Neuronal stem cell (in vitro differentiated cells): ENCODE measurements at regions not wholly inside any gene's neighbourhood (a gene's known extent, or its start where the extent isn't known, plus 50 kb on each side); places are given as distances from the start of the nearest gene placed in this dataset.

Source experiments
- DNase-seq: peaks from one replicate; pipeline ENCODE4 v3.0.0-alpha.2; 2013; ENCODE audit warnings: low spot score
- H2AFZ ChIP-seq: one replicate; pipeline ENCODE4 v1.6.1; 2013; ENCODE audit warnings: mild to moderate bottlenecking, low read length, inconsistent platforms
- H2AK5ac ChIP-seq: 2 replicates; pipeline ENCODE4 v1.6.1; 2013; ENCODE audit warnings: low read depth, mild to moderate bottlenecking, inconsistent platforms, low read length, moderate library complexity, mixed read lengths
- H2BK120ac ChIP-seq: 2 replicates; pipeline ENCODE4 v1.6.1; 2013; ENCODE audit warnings: low read depth, mild to moderate bottlenecking, inconsistent platforms, low read length, moderate library complexity, mixed read lengths
- H2BK12ac ChIP-seq: one replicate; pipeline ENCODE4 v1.6.1; 2013; ENCODE audit warnings: low read length, inconsistent platforms
- H2BK15ac ChIP-seq: 2 replicates; pipeline ENCODE4 v1.6.1; 2013; ENCODE audit warnings: mild to moderate bottlenecking, low read length, inconsistent platforms, mixed read lengths
- H2BK5ac ChIP-seq: one replicate; pipeline ENCODE4 v1.6.1; 2013; ENCODE audit warnings: inconsistent platforms, mild to moderate bottlenecking, low read length, moderate library complexity
- H3K14ac ChIP-seq: one replicate; pipeline ENCODE4 v1.6.1; 2013; ENCODE audit warnings: low read length, inconsistent platforms
- H3K18ac ChIP-seq: 2 replicates; pipeline ENCODE4 v1.6.1; 2013; ENCODE audit warnings: low read length, inconsistent platforms
- H3K23ac ChIP-seq: 2 replicates; pipeline ENCODE4 v1.6.1; 2013; ENCODE audit warnings: low read depth, mild to moderate bottlenecking, mixed read lengths, low read length, inconsistent platforms; ENCODE audit not compliant: poor library complexity
- H3K27ac ChIP-seq: replicated peaks from 3 replicates; pipeline ENCODE4 v1.5.1; 2013; ENCODE audit warnings: low read length, inconsistent platforms
- H3K27me3 ChIP-seq, 3 experiments: 2 replicates each; pipeline ENCODE4 v1.6.1; 2013; ENCODE audit warnings: low read length in 3 of 3, mild to moderate bottlenecking in 2 of 3, inconsistent platforms in 1 of 3, low read depth in 1 of 3, mixed read lengths in 1 of 3, moderate library complexity in 1 of 3; ENCODE audit not compliant: control insufficient read depth in 3 of 3, insufficient read depth in 3 of 3
- H3K36me3 ChIP-seq, 2 donors: replicated peaks in 1 of 2; 2 replicates each; pipeline ENCODE4 v1.6.1; 2013; ENCODE audit warnings: low read length in 2 of 2; ENCODE audit not compliant: control insufficient read depth in 2 of 2, insufficient read depth in 2 of 2
- H3K4ac ChIP-seq: 2 replicates; pipeline ENCODE4 v1.6.1; 2013; ENCODE audit warnings: inconsistent platforms, mild to moderate bottlenecking, low read length, moderate library complexity
- H3K4me1 ChIP-seq, 2 donors: 1 replicate in 1 of 2; 2 replicates in 1 of 2; pipeline ENCODE4 v1.6.1; 2013; ENCODE audit warnings: low read length in 2 of 2, low read depth in 1 of 2; ENCODE audit not compliant: control insufficient read depth in 2 of 2, insufficient read depth in 1 of 2
- H3K4me2 ChIP-seq: one replicate; pipeline ENCODE4 v1.6.1; 2013; ENCODE audit warnings: mild to moderate bottlenecking, low read length, inconsistent platforms; ENCODE audit not compliant: insufficient read depth, poor library complexity, severe bottlenecking
- H3K4me3 ChIP-seq, 2 donors: 2 replicates each; pipeline ENCODE4 v1.5.1; 2013; ENCODE audit warnings: low read length in 2 of 2, mild to moderate bottlenecking in 2 of 2, inconsistent platforms in 1 of 2, moderate library complexity in 1 of 2
- H3K79me1 ChIP-seq: one replicate; pipeline ENCODE4 v1.6.1; 2013; ENCODE audit warnings: low read depth, mild to moderate bottlenecking, inconsistent platforms, low read length, moderate library complexity
- H3K9ac ChIP-seq: one replicate; pipeline ENCODE4 v1.6.1; 2013; ENCODE audit warnings: mild to moderate bottlenecking, low read depth, low read length, inconsistent platforms; ENCODE audit not compliant: poor library complexity
- H3K9me3 ChIP-seq, 2 donors: replicated peaks in 1 of 2; 2 replicates each; pipeline versions ENCODE3 to v1.6.1; 2013; ENCODE audit warnings: low read length in 2 of 2, mild to moderate bottlenecking in 2 of 2, inconsistent platforms in 1 of 2, low read depth in 1 of 2, mixed read lengths in 1 of 2, moderate library complexity in 1 of 2; ENCODE audit not compliant: control insufficient read depth in 2 of 2, insufficient read depth in 1 of 2
- H4K8ac ChIP-seq: one replicate; pipeline ENCODE4 v1.6.1; 2013; ENCODE audit warnings: low read depth, mild to moderate bottlenecking, inconsistent platforms, low read length, moderate library complexity
- H4K91ac ChIP-seq: one replicate; pipeline ENCODE4 v1.6.1; 2013; ENCODE audit warnings: low read length, low read depth, mild to moderate bottlenecking, inconsistent platforms; ENCODE audit not compliant: poor library complexity
- WGBS, 2 donors: extraction: QIAGEN DNeasy Blood & Tissue Kit; methylation state at CpG; one replicate each; pipeline ENCODE4 v1.1.7; 2013; ENCODE audit warnings: missing lambda C conversion rate in 2 of 2, mixed read lengths in 1 of 2; ENCODE audit not compliant: insufficient read length in 2 of 2, insufficient replicate concordance in 1 of 2; ENCODE audit errors: extremely low coverage in 2 of 2; 5-methylcytosine and 5-hydroxymethylcytosine counted together

- H3K27ac ChIP-seq, result no peak overlapping the region
Observed at GRCh38 chr12:63400718-63401117, 249.7 kb upstream of the AVPR1A start.

GRCh38 chr12:63400318-63400717, 249.3 kb upstream of the AVPR1A start:
- H3K4me1 ChIP-seq, result no peaks in the 10 kb centered on the region

More at GRCh38 chr12:63400718-63401117, 249.7 kb upstream of the AVPR1A start:
- Histone ChIP-seq H3K4me2 (no peak overlapping the region), H2AFZ (no peak overlapping the region), H2BK5ac (no peak overlapping the region), H2BK15ac (no peak overlapping the region), H3K27me3 (no peaks in the 10 kb centered on the region), H4K8ac (no peak overlapping the region), H2BK12ac (no peak overlapping the region), H3K9me3 (no peaks in the 10 kb centered on the region), H2BK120ac (no peak overlapping the region), H3K4ac (no peak overlapping the region), H2AK5ac (no peak overlapping the region), H3K18ac (no peak overlapping the region), H3K79me1 (no peaks in the 10 kb centered on the region), H3K23ac (no peak overlapping the region), H4K91ac (no peak overlapping the region), H3K14ac (no peak overlapping the region), H3K4me3 (no peak overlapping the region), H3K36me3 (no peaks in the 10 kb centered on the region), H3K4me1 (no peaks in the 10 kb centered on the region), H3K9ac (no peak overlapping the region)
- WGBS, 2 donors, result no CpG with 5 or more reads among the region's 3 CpGs
- no peak for DNase-seq

DNA sequence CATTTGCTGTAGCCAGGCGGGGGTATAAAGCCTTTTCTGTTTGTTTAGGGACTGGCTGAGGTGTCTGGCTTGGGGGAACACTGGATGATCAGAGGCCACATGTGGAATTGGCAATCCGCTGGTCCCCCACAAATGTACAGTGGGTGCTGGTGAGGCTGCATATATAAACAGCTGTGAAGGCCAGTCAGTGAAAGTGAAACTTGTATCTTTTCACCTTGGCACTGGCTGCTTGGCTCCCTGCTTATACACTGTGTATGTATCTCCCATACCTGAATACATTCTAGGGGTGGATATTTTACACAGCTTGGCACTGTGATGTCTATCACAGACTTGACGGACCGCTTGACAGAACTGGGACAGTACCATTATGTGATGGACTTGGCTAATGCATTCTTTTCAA, 246.8 kb upstream of the AVPR1A start:
- Histone ChIP-seq H3K79me1 (no peaks in the 10 kb centered on the region), H3K9me3 (no peaks in the 10 kb centered on the region), H4K8ac (no peak overlapping the region), H2AFZ (no peak overlapping the region), H3K4ac (no peak overlapping the region), H3K27me3 (no peaks in the 10 kb centered on the region), H3K18ac (no peak overlapping the region), H3K9ac (no peak overlapping the region), H3K4me1 (no peaks in the 10 kb centered on the region), H3K27ac (no peak overlapping the region), H2AK5ac (no peak overlapping the region), H3K4me3 (no peak overlapping the region), H2BK5ac (no peak overlapping the region), H3K36me3 (no peaks in the 10 kb centered on the region), H4K91ac (no peak overlapping the region), H2BK120ac (no peak overlapping the region), H2BK15ac (no peak overlapping the region), H3K23ac (no peak overlapping the region), H3K4me2 (no peak overlapping the region), H3K14ac (no peak overlapping the region), H2BK12ac (no peak overlapping the region)
- WGBS, 2 donors, result no CpG with 5 or more reads among the region's 4 CpGs
- no peak for DNase-seq

More at GRCh38 chr12:63400318-63400717, 249.3 kb upstream of the AVPR1A start:
- no peak overlapping the region for H2BK5ac ChIP-seq
- no peaks in the 10 kb centered on the region for H3K36me3 ChIP-seq
- no peaks in the 10 kb centered on the region for H3K9me3 ChIP-seq
- no CpG with 5 or more reads among the region's 2 CpGs for WGBS, 2 donors
- H3K9ac ChIP-seq, result no peak overlapping the region
- H2BK120ac ChIP-seq, result no peak overlapping the region
- DNase-seq, result no peak
- H3K14ac ChIP-seq, result no peak overlapping the region
- H3K27me3 ChIP-seq, result no peaks in the 10 kb centered on the region
- H3K4ac ChIP-seq, result no peak overlapping the region
- no peaks in the 10 kb centered on the region for H3K79me1 ChIP-seq
- H2AFZ ChIP-seq, result no peak overlapping the region
- H2AK5ac ChIP-seq, result no peak overlapping the region
- H4K91ac ChIP-seq, result no peak overlapping the region
- no peak overlapping the region for H2BK15ac ChIP-seq
- no peak overlapping the region for H3K23ac ChIP-seq
- no peak overlapping the region for H2BK12ac ChIP-seq
- no peak overlapping the region for H3K18ac ChIP-seq
- H3K4me2 ChIP-seq, result no peak overlapping the region
- no peak overlapping the region for H3K4me3 ChIP-seq
- H4K8ac ChIP-seq, result no peak overlapping the region
- no peak overlapping the region for H3K27ac ChIP-seq

- Histone ChIP-seq H2BK12ac (no peak overlapping the region), H3K4me2 (no peak overlapping the region), H2AFZ (no peak overlapping the region), H3K27ac (no peak overlapping the region), H3K36me3 (no peaks in the 10 kb centered on the region), H4K91ac (no peak overlapping the region), H3K4ac (no peak overlapping the region), H2BK120ac (no peak overlapping the region), H3K9me3 (no peaks in the 10 kb centered on the region), H2AK5ac (no peak overlapping the region), H3K4me1 (no peaks in the 10 kb centered on the region), H4K8ac (no peak overlapping the region), H3K23ac (no peak overlapping the region), H3K79me1 (no peaks in the 10 kb centered on the region), H3K4me3 (no peak overlapping the region), H3K18ac (no peak overlapping the region), H2BK15ac (no peak overlapping the region), H2BK5ac (no peak overlapping the region), H3K9ac (no peak overlapping the region), H3K27me3 (no peaks in the 10 kb centered on the region), H3K14ac (no peak overlapping the region)
- no CpG with 5 or more reads among the region's 3 CpGs for WGBS, 2 donors
- no peak for DNase-seq
Observed at GRCh38 chr12:63396135-63396534, 245.1 kb upstream of the AVPR1A start.
